ENCODE measurements at regions not wholly inside any gene's neighbourhood (a gene's known extent, or its start where the extent isn't known, plus 50 kb on each side); places are given as distances from the start of the nearest gene placed in this dataset.

GRCh38 chr6:900716-901605, 208.0 kb upstream of the EXOC2 start:
- no peak overlapping the region for H3K4me3 Mint-ChIP-seq
- WGBS (ENCODE audit: insufficient coverage): 92% methylated on average over 17 of the region's 24 CpGs
- H3K9ac ChIP-seq (ENCODE audit: insufficient read depth, low read length, poor library complexity, severe bottlenecking): no peak overlapping the region
- no peak overlapping the region for H3K27ac Mint-ChIP-seq
- no peak overlapping the region for H3K4me2 ChIP-seq (replicated peaks; ENCODE audit: extremely low read depth, low read length, poor library complexity, severe bottlenecking)
- H3K4me1 Mint-ChIP-seq: peaks cover 10% of the 10 kb centered on the region
- H3K27me3 Mint-ChIP-seq (ENCODE audit: low read depth in 3 of 3): peaks cover 2 to 10% (median 10%) of the 10 kb centered on the region in 3 donors
- no peak overlapping the region for H3K4me3 ChIP-seq (replicated peaks in 1 of 3; ENCODE audit: low read depth in 2 of 3, low read length in 3 of 3)
- H3K79me2 ChIP-seq (ENCODE audit: insufficient read depth, low read length): no peaks in the 10 kb centered on the region
- TF ChIP-seq CTCF (IDR thresholded peaks at IDR 0.05): no peak
- H4K20me1 ChIP-seq (ENCODE audit: insufficient read depth, low read length): no peaks in the 10 kb centered on the region
- intact Hi-C loops (cut with micrococcal nuclease): no loop called here
- DNase-seq: no peak
- no peaks in the 10 kb centered on the region for H3K27me3 ChIP-seq (ENCODE audit: control insufficient read depth in 2 of 2, insufficient read depth in 2 of 2, low read length in 2 of 2)
- H3K27ac ChIP-seq (ENCODE audit: low read depth in 1 of 2, low read length in 2 of 2): no peak overlapping the region
- peaks cover 0 to 13% of the 10 kb centered on the region in 2 donors for H3K4me1 ChIP-seq (ENCODE audit: control insufficient read depth in 1 of 2, insufficient read depth in 2 of 2, low read length in 2 of 2)
- H3K36me3 ChIP-seq (replicated peaks in 1 of 2; ENCODE audit: control insufficient read depth in 1 of 2, insufficient read depth in 2 of 2, low read length in 2 of 2): no peaks in the 10 kb centered on the region
- H3K9me3 ChIP-seq (replicated peaks in 1 of 2; ENCODE audit: control insufficient read depth in 1 of 2, insufficient read depth in 1 of 2, low read length in 2 of 2): no peaks in the 10 kb centered on the region
- H2AFZ ChIP-seq (ENCODE audit: insufficient read depth, low read depth, low read length, poor library complexity, severe bottlenecking): no peak overlapping the region
- H3K9me3 Mint-ChIP-seq: peaks cover 0 to 3% (median 0%) of the 10 kb centered on the region in 7 donors
- no peaks in the 10 kb centered on the region for H3K36me3 Mint-ChIP-seq

- Mint-ChIP-seq H3K4me1 (peaks cover 10% of the 10 kb centered on the region), H3K27me3 (ENCODE audit: low read depth in 3 of 3) (peaks cover 4 to 15% (median 13%) of the 10 kb centered on the region in 3 donors), H3K36me3 (no peaks in the 10 kb centered on the region), H3K27ac (peak overlapping the region in 5 of 7 donors; percentile 5 to 80 (median 74)), H3K9me3 (peaks cover 0 to 3% (median 0%) of the 10 kb centered on the region in 7 donors), H3K4me3 (peak overlapping the region in 1 of 2 donors; percentile 53)
- Histone ChIP-seq H3K27me3 (ENCODE audit: control insufficient read depth in 2 of 2, insufficient read depth in 2 of 2, low read length in 2 of 2) (no peaks in the 10 kb centered on the region), H3K4me1 (ENCODE audit: control insufficient read depth in 1 of 2, insufficient read depth in 2 of 2, low read length in 2 of 2) (peaks cover 0 to 13% of the 10 kb centered on the region in 2 donors), H3K27ac (ENCODE audit: low read depth in 1 of 2, low read length in 2 of 2) (no peak overlapping the region), H3K9ac (ENCODE audit: insufficient read depth, low read length, poor library complexity, severe bottlenecking) (no peak overlapping the region), H2AFZ (ENCODE audit: insufficient read depth, low read depth, low read length, poor library complexity, severe bottlenecking) (no peak overlapping the region), H3K36me3 (replicated peaks in 1 of 2; ENCODE audit: control insufficient read depth in 1 of 2, insufficient read depth in 2 of 2, low read length in 2 of 2) (no peaks in the 10 kb centered on the region), H4K20me1 (ENCODE audit: insufficient read depth, low read length) (no peaks in the 10 kb centered on the region), H3K9me3 (replicated peaks in 1 of 2; ENCODE audit: control insufficient read depth in 1 of 2, insufficient read depth in 1 of 2, low read length in 2 of 2) (no peaks in the 10 kb centered on the region), H3K4me3 (replicated peaks in 1 of 3; ENCODE audit: low read depth in 2 of 3, low read length in 3 of 3) (no peak overlapping the region), H3K79me2 (ENCODE audit: insufficient read depth, low read length) (no peaks in the 10 kb centered on the region), H3K4me2 (replicated peaks; ENCODE audit: extremely low read depth, low read length, poor library complexity, severe bottlenecking) (no peak overlapping the region)
- intact Hi-C loops (cut with micrococcal nuclease): no loop called here
- peak; percentile 13 to 50 (median 18) for DNase-seq
- WGBS (ENCODE audit: insufficient coverage): 15% methylated on average over 7 of the region's 12 CpGs
- no peak for TF ChIP-seq CTCF (IDR thresholded peaks at IDR 0.05)
Measured at GRCh38 chr6:897528-898207, 204.7 kb upstream of the EXOC2 start.
